Mammary epithelial cell (primary cell): ENCODE measurements at regions not wholly inside any gene's neighbourhood (a gene's known extent, or its start where the extent isn't known, plus 50 kb on each side); places are given as distances from the start of the nearest gene placed in this dataset.

Experiments used
- CTCF ChIP-seq, 2 donors: IDR thresholded peaks in 1 of 2; conservative IDR thresholded peaks in 1 of 2; 2 replicates each; pipeline ENCODE4 v1.5.1; 2011 to 2012; ENCODE audit warnings: inconsistent platforms in 2 of 2, low read length in 2 of 2, mild to moderate bottlenecking in 2 of 2, control low read depth in 1 of 2, low read depth in 1 of 2; ENCODE audit not compliant: insufficient read depth in 1 of 2; ENCODE audit errors: extremely low read depth in 1 of 2
- EZH2 ChIP-seq: IDR thresholded peaks from 2 replicates; pipeline ENCODE4 v1.6.1; 2012; ENCODE audit warnings: low read length, inconsistent platforms, borderline replicate concordance

- TF ChIP-seq CTCF (conservative IDR thresholded peaks at IDR 0.05 in 1 of 2, IDR thresholded peaks at IDR 0.05 in 1 of 2; ENCODE audit: extremely low read depth in 1 of 2, insufficient read depth in 1 of 2, low read depth in 1 of 2, low read length in 2 of 2) (no peak), EZH2 (no peak)
These were observed 247.0 kb downstream of the LRFN2 start for GRCh38 chr6:40340196-40340595.
